ENCODE measurements at regions not wholly inside any gene's neighbourhood (a gene's known extent, or its start where the extent isn't known, plus 50 kb on each side); places are given as distances from the start of the nearest gene placed in this dataset.

GRCh38 chr2:66084948-66085590 lies 349.9 kb upstream of the MEIS1 start:
- Mint-ChIP-seq H3K27ac (no peak overlapping the region), H3K4me1 (peaks cover 5% of the 10 kb centered on the region), H3K27me3 (ENCODE audit: low read depth) (no peaks in the 10 kb centered on the region; the same call in 1 of the 2 replicates), H3K9me3 (peaks cover 28% of the 10 kb centered on the region), H3K4me3 (no peak overlapping the region), H3K36me3 (peaks cover 2% of the 10 kb centered on the region; the same call in 1 of the 2 replicates)
- TF ChIP-seq ZNF423 (CRISPR knock-in tag; IDR thresholded peaks at IDR 0.05) (0 out of 2 replicates have a peak, but pooled peaks have one; percentile 17), SP1 (CRISPR knock-in tag; conservative IDR thresholded peaks at IDR 0.05) (no peak)
- ATAC-seq (no peak), DNase-seq (ENCODE audit: low spot score) (no peak)
- ChIA-PET CTCF (no interaction called here), POLR2A (no interaction called here)

DNA sequence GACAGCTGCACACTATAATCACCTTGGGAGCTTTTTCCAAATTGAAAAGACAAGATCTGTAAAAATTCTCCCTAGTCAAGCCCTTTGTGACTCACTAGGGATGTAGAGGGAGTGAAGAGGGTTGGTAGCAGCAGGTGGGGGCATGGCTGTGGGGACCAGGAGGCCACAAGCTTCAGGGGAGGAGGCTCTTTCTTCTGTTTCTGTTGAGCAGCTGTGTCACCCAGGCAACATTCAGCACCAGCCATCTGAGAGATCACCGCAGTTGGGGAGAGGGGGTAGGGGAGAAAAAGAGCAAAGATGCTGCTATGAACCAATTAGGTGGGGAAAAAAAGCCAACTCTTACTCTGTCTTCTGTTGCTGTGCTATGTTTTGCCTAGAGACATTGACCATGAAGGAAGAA lies 352.3 kb upstream of the MEIS1 start:
- Mint-ChIP-seq H3K27ac (no peak overlapping the region), H3K4me1 (peaks cover 21% of the 10 kb centered on the region), H3K4me3 (no peak overlapping the region), H3K27me3 (ENCODE audit: low read depth) (no peaks in the 10 kb centered on the region; the same call in 1 of the 2 replicates), H3K9me3 (peaks cover 15% of the 10 kb centered on the region), H3K36me3 (peaks cover 2% of the 10 kb centered on the region; the same call in 1 of the 2 replicates)
- ATAC-seq (no peak), DNase-seq (ENCODE audit: low spot score) (no peak)
- ChIA-PET CTCF (no interaction called here), POLR2A (no interaction called here)
- TF ChIP-seq, protein P1, sequence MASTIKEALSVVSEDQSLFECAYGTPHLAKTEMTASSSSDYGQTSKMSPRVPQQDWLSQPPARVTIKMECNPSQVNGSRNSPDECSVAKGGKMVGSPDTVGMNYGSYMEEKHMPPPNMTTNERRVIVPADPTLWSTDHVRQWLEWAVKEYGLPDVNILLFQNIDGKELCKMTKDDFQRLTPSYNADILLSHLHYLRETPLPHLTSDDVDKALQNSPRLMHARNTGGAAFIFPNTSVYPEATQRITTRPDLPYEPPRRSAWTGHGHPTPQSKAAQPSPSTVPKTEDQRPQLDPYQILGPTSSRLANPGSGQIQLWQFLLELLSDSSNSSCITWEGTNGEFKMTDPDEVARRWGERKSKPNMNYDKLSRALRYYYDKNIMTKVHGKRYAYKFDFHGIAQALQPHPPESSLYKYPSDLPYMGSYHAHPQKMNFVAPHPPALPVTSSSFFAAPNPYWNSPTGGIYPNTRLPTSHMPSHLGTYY (CRISPR knock-in tag; IDR thresholded peaks at IDR 0.05): no peak
- TF ChIP-seq NFATC4 (CRISPR knock-in tag; IDR thresholded peaks at IDR 0.05) (no peak), ETV6 (CRISPR knock-in tag; IDR thresholded peaks at IDR 0.05) (no peak), ZNF396 (CRISPR knock-in tag; IDR thresholded peaks at IDR 0.05; ENCODE audit: borderline replicate concordance) (no peak), MAX (CRISPR knock-in tag; IDR thresholded peaks at IDR 0.05) (no peak)

GRCh38 chr2:66080127-66080526 lies 354.8 kb upstream of the MEIS1 start:
- Mint-ChIP-seq H3K27me3 (ENCODE audit: low read depth) (no peaks in the 10 kb centered on the region), H3K36me3 (no peaks in the 10 kb centered on the region), H3K9me3 (peaks cover 3% of the 10 kb centered on the region; the same call in 1 of the 2 replicates), H3K27ac (no peak overlapping the region), H3K4me3 (no peak overlapping the region), H3K4me1 (peaks cover 21% of the 10 kb centered on the region)
- no peak for DNase-seq (ENCODE audit: low spot score)
- ChIA-PET POLR2A (no interaction called here), CTCF (no interaction called here)
- no peak for ATAC-seq
- TF ChIP-seq ESRRA (CRISPR knock-in tag; IDR thresholded peaks at IDR 0.05; ENCODE audit: borderline replicate concordance) (no peak), NFYB (CRISPR knock-in tag; conservative IDR thresholded peaks at IDR 0.05; ENCODE audit: low read depth) (no peak), HMGXB4 (CRISPR knock-in tag; IDR thresholded peaks at IDR 0.05) (no peak)
- TF ChIP-seq, protein P2, sequence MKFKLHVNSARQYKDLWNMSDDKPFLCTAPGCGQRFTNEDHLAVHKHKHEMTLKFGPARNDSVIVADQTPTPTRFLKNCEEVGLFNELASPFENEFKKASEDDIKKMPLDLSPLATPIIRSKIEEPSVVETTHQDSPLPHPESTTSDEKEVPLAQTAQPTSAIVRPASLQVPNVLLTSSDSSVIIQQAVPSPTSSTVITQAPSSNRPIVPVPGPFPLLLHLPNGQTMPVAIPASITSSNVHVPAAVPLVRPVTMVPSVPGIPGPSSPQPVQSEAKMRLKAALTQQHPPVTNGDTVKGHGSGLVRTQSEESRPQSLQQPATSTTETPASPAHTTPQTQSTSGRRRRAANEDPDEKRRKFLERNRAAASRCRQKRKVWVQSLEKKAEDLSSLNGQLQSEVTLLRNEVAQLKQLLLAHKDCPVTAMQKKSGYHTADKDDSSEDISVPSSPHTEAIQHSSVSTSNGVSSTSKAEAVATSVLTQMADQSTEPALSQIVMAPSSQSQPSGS (CRISPR knock-in tag; IDR thresholded peaks at IDR 0.05; ENCODE audit: borderline replicate concordance, low read depth): no peak

GRCh38 chr2:66073172-66073571 lies 361.8 kb upstream of the MEIS1 start:
- H3K4me3 Mint-ChIP-seq: no peak overlapping the region
- H3K27me3 Mint-ChIP-seq (ENCODE audit: low read depth): 0 out of 2 replicates have a peak, but pooled peaks cover 2% of the 10 kb centered on the region
- no peak overlapping the region for H3K27ac Mint-ChIP-seq
- ChIA-PET POLR2A (no interaction called here), CTCF (no interaction called here)
- no peak for ATAC-seq
- peaks cover 12% of the 10 kb centered on the region for H3K4me1 Mint-ChIP-seq
- H3K9me3 Mint-ChIP-seq: peaks cover 4% of the 10 kb centered on the region; the same call in 1 of the 2 replicates
- no peak for DNase-seq (ENCODE audit: low spot score)
- TF ChIP-seq OVOL2 (CRISPR knock-in tag; IDR thresholded peaks at IDR 0.05; ENCODE audit: borderline replicate concordance): no peak
- TF ChIP-seq ZNF423 (CRISPR knock-in tag; IDR thresholded peaks at IDR 0.05): no peak
- no peaks in the 10 kb centered on the region for H3K36me3 Mint-ChIP-seq

All from WTC11 (cell line).